Parathyroid adenoma (tissue), 2 donors: ENCODE measurements at regions not wholly inside any gene's neighbourhood (a gene's known extent, or its start where the extent isn't known, plus 50 kb on each side); places are given as distances from the start of the nearest gene placed in this dataset.

Source experiments
- H2AFZ ChIP-seq: fragments of 300-600 bp; sonication (generic); one replicate; pipeline ENCODE4 v1.7.0; 2017; ENCODE audit warnings: antibody characterized with exemption, mild to moderate bottlenecking
- H3K27ac ChIP-seq: fragments of 300-600 bp; sonication (generic); one replicate; pipeline ENCODE4 v1.7.0; 2017
- H3K27me3 ChIP-seq: fragments of 300-600 bp; sonication (generic); one replicate; pipeline ENCODE4 v1.7.0; 2017; ENCODE audit warnings: low read length; ENCODE audit not compliant: control insufficient read depth, insufficient read depth
- H3K36me3 ChIP-seq: fragments of 300-600 bp; sonication (generic); one replicate; pipeline ENCODE4 v1.7.0; 2017; ENCODE audit warnings: low read length; ENCODE audit not compliant: control insufficient read depth, insufficient read depth
- H3K4me1 ChIP-seq: fragments of 300-600 bp; sonication (generic); one replicate; pipeline ENCODE4 v1.7.0; 2017; ENCODE audit warnings: control low read depth
- H3K4me2 ChIP-seq: fragments of 300-600 bp; sonication (generic); one replicate; pipeline ENCODE4 v1.7.0; 2017; ENCODE audit warnings: low read length
- H3K4me3 ChIP-seq: fragments of 300-600 bp; sonication (generic); one replicate; pipeline ENCODE4 v1.7.0; 2017; ENCODE audit warnings: low read depth, low read length
- H3K79me2 ChIP-seq: fragments of 300-600 bp; sonication (generic); one replicate; pipeline ENCODE4 v1.7.0; 2017; ENCODE audit warnings: control low read depth
- H3K9ac ChIP-seq: fragments of 300-600 bp; sonication (generic); one replicate; pipeline ENCODE4 v1.7.0; 2017; ENCODE audit warnings: mild to moderate bottlenecking
- H3K9me3 ChIP-seq: fragments of 300-600 bp; sonication (generic); one replicate; pipeline ENCODE4 v1.7.0; 2017; ENCODE audit warnings: low read length; ENCODE audit not compliant: control insufficient read depth
- TF ChIP-seq, protein P1 (sequence below): fragments of 300-600 bp; sonication (generic); IDR thresholded peaks from one replicate; pipeline ENCODE4 v1.7.0; 2017; ENCODE audit warnings: antibody characterized with exemption, mild to moderate bottlenecking
- donor health status: primary hyperparathyroidism.

DNA sequence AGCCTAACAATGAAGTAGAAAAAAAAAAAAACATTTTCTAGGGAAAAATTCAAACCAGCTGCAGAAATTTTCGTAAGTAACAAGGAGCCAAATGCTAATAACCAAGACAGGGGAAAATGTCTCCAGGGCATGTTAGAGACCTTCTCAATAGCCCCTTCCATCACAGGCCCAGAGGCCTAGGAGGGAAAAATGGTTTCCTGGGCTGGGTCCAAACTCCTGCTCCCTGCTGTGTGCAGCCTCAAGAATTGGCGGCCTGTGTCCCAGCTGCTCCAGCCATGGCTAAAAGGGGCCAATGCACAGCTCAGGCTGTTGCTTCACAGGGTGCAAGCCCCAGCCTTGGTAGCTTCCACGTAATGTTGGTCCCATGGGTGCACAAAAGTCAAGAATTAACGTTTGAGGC, 266.2 kb downstream of the ZEB2 start:
- no peaks in the 10 kb centered on the region for H3K27me3 ChIP-seq
- no peak overlapping the region for H3K4me2 ChIP-seq
- H3K79me2 ChIP-seq, result no peaks in the 10 kb centered on the region
- no peak overlapping the region for H3K9ac ChIP-seq
- H3K27ac ChIP-seq, result no peak overlapping the region
- peaks cover 3% of the 10 kb centered on the region for H3K9me3 ChIP-seq
- TF ChIP-seq, protein P1, sequence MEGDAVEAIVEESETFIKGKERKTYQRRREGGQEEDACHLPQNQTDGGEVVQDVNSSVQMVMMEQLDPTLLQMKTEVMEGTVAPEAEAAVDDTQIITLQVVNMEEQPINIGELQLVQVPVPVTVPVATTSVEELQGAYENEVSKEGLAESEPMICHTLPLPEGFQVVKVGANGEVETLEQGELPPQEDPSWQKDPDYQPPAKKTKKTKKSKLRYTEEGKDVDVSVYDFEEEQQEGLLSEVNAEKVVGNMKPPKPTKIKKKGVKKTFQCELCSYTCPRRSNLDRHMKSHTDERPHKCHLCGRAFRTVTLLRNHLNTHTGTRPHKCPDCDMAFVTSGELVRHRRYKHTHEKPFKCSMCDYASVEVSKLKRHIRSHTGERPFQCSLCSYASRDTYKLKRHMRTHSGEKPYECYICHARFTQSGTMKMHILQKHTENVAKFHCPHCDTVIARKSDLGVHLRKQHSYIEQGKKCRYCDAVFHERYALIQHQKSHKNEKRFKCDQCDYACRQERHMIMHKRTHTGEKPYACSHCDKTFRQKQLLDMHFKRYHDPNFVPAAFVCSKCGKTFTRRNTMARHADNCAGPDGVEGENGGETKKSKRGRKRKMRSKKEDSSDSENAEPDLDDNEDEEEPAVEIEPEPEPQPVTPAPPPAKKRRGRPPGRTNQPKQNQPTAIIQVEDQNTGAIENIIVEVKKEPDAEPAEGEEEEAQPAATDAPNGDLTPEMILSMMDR, result no peak
- no peaks in the 10 kb centered on the region for H3K4me1 ChIP-seq
- no peaks in the 10 kb centered on the region for H3K36me3 ChIP-seq
- no peak overlapping the region for H2AFZ ChIP-seq
- H3K4me3 ChIP-seq, result no peak overlapping the region

DNA sequence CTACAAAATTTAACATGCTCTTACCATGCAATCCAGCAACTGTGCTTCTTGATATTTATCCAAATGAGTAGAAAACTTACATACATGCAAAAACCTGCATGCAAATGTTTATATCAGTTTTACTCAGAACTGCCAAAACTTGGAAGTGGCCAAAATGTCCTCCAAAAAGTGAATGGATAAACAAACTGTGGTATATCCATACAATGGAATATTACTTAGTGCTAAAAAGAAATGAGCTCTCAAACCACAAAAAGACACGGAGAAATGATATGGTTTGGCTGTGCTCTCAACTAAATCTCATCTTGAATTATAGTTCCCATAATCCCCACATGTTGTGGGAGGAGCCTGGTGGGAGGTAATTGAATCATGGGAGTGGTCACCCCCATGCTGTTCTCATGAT, 267.2 kb downstream of the ZEB2 start:
- H3K4me3 ChIP-seq, result no peak overlapping the region
- H3K9ac ChIP-seq, result no peak overlapping the region
- H3K27ac ChIP-seq, result no peak overlapping the region
- no peak overlapping the region for H3K4me2 ChIP-seq
- H3K79me2 ChIP-seq, result no peaks in the 10 kb centered on the region
- TF ChIP-seq, protein P1, result no peak
- H2AFZ ChIP-seq, result no peak overlapping the region
- no peaks in the 10 kb centered on the region for H3K27me3 ChIP-seq
- no peaks in the 10 kb centered on the region for H3K9me3 ChIP-seq
- H3K36me3 ChIP-seq, result no peaks in the 10 kb centered on the region
- no peaks in the 10 kb centered on the region for H3K4me1 ChIP-seq

DNA sequence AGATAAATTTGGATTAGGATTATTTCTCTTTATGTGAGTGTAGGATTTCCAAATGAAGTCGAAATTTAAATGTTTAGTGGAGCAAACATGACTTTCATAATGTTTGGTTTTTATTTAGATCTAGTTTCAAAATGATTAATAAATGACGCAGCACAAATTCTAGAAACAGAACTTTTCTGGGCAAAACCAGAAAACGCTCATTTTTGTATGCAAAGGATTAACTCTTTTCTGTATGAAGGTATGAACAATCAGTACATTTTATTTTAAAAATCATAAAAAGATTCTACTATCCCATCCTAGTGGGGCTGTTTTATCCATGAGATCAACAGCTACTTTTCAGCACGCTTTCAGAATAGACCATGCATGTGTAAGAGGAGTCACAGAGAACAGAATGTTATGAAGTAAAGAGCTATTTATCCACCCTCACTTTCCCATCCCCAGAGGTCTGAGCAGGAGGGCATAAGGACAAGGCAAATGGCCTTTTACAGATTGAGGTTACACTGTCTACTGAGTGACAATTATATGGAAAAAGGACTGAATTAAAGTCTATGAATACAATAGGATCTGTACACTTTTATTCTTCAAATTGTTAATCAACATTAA, 270.8 kb downstream of the ZEB2 start:
- H3K9ac ChIP-seq, result no peak overlapping the region
- H3K27ac ChIP-seq, result no peak overlapping the region
- H3K4me2 ChIP-seq, result no peak overlapping the region
- H3K27me3 ChIP-seq, result no peaks in the 10 kb centered on the region
- no peaks in the 10 kb centered on the region for H3K9me3 ChIP-seq
- H3K79me2 ChIP-seq, result no peaks in the 10 kb centered on the region
- H3K4me1 ChIP-seq, result no peaks in the 10 kb centered on the region
- H2AFZ ChIP-seq, result no peak overlapping the region
- H3K36me3 ChIP-seq, result no peaks in the 10 kb centered on the region
- TF ChIP-seq, protein P1, result no peak
- no peak overlapping the region for H3K4me3 ChIP-seq

DNA sequence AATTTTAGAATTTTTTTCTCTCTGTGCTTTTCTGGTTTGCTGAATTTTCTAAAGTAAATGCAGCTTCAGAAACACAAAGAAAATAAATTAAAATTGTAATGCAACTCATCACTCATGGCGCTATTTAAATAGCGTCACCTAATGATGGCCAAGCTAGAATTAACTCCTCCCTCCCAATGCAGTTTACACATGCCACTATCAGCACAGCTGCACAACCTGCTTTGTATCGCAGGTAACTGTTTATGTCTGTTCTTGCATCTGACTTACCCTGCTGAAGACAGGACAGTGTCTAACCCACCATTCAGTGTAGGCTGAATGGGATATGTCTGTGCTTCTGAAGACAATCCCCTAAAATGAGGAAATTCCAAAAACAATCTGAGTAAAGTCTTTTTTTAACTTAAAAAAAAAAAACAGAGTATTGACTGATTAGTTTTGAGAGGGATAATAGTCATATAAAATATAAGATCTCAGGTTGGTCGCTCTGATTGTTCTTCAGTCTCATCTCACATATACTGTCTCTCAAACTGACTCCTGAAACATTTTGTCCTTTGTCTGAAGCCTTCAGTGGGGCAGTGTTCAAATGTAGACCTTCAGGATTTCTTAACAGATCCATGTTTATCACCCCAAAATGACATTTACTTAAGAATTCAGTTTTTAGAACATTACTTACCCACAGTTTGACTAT, 271.4 kb downstream of the ZEB2 start:
- Histone ChIP-seq H3K4me2 (no peak overlapping the region), H3K4me3 (no peak overlapping the region), H3K27me3 (no peaks in the 10 kb centered on the region), H2AFZ (no peak overlapping the region), H3K36me3 (no peaks in the 10 kb centered on the region), H3K4me1 (no peaks in the 10 kb centered on the region), H3K79me2 (no peaks in the 10 kb centered on the region), H3K27ac (no peak overlapping the region), H3K9ac (no peak overlapping the region), H3K9me3 (no peaks in the 10 kb centered on the region)
- TF ChIP-seq, protein P1, result no peak

DNA sequence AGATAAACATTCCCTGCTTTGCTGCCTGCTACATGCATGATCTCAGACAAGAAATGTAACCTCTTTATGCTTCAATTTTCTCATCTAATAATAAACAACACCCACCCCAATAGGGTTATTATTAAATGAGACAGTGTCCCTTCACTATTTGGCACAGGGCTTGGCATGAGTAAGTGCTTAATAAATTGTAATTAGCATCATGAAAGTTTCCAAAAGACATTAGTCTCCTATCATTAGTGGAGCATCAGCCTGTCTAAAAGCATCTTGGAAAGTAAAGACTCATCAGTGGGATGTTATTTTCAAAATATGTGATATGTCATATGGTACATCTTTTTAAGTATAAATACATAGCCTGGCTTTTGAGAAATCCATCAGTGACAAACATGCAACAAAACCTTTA, 275.0 kb downstream of the ZEB2 start:
- Histone ChIP-seq H3K4me3 (no peak overlapping the region), H2AFZ (no peak overlapping the region), H3K36me3 (no peaks in the 10 kb centered on the region), H3K27ac (no peak overlapping the region), H3K4me1 (no peaks in the 10 kb centered on the region), H3K27me3 (no peaks in the 10 kb centered on the region), H3K4me2 (no peak overlapping the region), H3K79me2 (no peaks in the 10 kb centered on the region), H3K9ac (no peak overlapping the region), H3K9me3 (no peaks in the 10 kb centered on the region)
- TF ChIP-seq, protein P1, result no peak
